ENCODE measurements at regions not wholly inside any gene's neighbourhood (a gene's known extent, or its start where the extent isn't known, plus 50 kb on each side); places are given as distances from the start of the nearest gene placed in this dataset.

DNA sequence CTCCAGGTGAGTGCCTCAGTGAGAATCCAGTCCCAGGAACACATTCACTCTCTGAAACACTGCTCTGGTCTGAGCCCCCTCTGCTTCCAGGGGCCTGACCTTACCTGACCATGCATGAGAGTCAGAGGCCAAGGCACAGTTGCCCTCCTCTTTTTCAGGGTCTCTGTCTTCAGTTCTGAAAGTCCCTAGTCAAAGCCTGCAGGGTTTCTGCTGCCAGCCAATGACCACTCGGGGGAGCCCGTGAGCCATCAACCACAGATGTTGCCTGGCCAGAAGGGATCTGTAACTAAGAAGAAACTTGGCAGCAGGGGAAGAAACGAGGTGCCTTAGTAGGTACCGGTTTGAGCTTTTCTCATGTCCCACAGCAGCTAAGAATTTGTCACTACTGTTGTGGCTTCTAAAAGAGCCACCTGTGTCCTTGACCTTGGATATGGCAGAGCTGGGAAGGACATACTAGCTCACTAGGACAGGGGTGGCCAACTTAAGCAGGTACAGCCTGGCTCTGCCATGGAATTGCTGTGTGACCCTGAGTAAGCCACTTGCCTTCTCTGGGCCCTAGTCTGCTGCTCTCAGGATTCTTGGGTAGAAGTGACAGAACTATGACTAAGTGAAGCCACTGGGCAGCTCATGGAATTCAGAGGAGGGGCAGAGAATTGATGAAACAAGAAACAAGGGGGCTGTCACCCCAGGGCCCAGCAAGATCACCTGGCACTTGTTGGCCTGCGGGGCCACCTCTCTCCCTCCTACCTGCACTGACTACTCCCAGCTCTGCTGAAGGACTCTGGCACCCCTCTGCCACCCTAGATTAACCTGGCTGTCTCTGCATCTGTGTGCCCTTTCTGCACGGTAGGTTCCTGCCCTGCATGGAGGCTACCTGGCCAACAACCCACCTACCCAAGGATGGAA is 83.8 kb upstream of the GPR26 start:
- Histone ChIP-seq H3K4me3 (no peak overlapping the region), H3K27me3 (no peaks in the 10 kb centered on the region), H3K27ac (no peak overlapping the region), H3K9me3 (no peaks in the 10 kb centered on the region), H3K36me3 (no peaks in the 10 kb centered on the region), H3K4me1 (peaks cover 0 to 7% (median 2%) of the 10 kb centered on the region in 4 donors)
- TF ChIP-seq, protein P1, sequence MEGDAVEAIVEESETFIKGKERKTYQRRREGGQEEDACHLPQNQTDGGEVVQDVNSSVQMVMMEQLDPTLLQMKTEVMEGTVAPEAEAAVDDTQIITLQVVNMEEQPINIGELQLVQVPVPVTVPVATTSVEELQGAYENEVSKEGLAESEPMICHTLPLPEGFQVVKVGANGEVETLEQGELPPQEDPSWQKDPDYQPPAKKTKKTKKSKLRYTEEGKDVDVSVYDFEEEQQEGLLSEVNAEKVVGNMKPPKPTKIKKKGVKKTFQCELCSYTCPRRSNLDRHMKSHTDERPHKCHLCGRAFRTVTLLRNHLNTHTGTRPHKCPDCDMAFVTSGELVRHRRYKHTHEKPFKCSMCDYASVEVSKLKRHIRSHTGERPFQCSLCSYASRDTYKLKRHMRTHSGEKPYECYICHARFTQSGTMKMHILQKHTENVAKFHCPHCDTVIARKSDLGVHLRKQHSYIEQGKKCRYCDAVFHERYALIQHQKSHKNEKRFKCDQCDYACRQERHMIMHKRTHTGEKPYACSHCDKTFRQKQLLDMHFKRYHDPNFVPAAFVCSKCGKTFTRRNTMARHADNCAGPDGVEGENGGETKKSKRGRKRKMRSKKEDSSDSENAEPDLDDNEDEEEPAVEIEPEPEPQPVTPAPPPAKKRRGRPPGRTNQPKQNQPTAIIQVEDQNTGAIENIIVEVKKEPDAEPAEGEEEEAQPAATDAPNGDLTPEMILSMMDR (IDR thresholded peaks at IDR 0.05): peak in 5 of 6 experiments; percentile 57 to 69 (median 67)
- TF ChIP-seq EP300 (IDR thresholded peaks at IDR 0.05): no peak
- ATAC-seq (ENCODE audit: low FRiP score in 2 of 2) (peak; percentile 58 to 79), DNase-seq (peak in 1 of 2 donors; percentile 69)
- 29 to 30% methylated on average over 3 to 6 of the region's 6 CpGs for WGBS, 2 donors

DNA sequence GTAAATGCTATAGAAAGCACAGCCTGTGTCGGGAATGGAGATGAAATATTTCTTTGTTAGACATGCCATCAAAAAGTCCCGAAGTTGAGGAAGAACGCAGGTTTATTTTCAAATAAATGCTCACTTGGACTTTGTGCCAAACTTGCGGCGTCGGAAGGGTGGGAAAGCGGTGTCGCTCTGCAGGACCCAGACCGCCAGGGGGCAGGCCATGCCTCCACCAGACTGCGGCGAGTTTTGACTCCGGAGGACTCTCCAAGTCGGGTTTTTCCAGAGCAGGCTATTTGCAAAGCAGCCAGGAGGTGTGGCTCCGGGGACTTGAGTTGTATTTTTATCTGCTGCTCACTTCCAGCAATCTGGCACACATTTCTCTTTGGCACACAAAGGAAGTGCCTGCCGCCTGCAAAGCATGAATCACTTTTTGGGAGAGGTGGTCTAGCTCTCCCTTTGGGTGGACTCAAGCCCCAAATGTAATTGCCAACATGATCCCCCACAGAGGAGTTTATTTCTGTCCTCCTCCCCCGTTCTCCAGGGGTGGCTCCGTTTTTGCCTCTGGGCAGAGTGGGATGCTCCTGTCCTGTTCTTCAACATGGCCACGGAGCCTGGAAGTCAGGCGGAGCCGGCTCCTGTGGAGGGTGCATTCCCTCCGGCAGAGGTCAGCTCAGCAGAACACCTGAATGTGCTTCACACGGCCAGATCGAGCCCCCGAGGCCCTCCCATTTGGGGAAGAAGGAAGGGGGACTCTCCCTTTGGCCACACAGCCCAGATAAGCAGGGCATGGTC is 82.3 kb upstream of the GPR26 start:
- Histone ChIP-seq H3K4me3 (no peak overlapping the region), H3K27me3 (no peaks in the 10 kb centered on the region), H3K4me1 (peaks cover 0 to 7% (median 2%) of the 10 kb centered on the region in 4 donors), H3K36me3 (no peaks in the 10 kb centered on the region), H3K27ac (no peak overlapping the region), H3K9me3 (no peaks in the 10 kb centered on the region)
- 3 to 15% methylated on average over 9 to 23 of the region's 24 CpGs for WGBS, 2 donors
- TF ChIP-seq, protein P1 (IDR thresholded peaks at IDR 0.05): peak; percentile 55 to 80 (median 64)
- no peak for TF ChIP-seq EP300 (IDR thresholded peaks at IDR 0.05)
- ATAC-seq (ENCODE audit: low FRiP score in 2 of 2): peak; percentile 86 to 93
- DNase-seq: peak; percentile 87 to 89

DNA sequence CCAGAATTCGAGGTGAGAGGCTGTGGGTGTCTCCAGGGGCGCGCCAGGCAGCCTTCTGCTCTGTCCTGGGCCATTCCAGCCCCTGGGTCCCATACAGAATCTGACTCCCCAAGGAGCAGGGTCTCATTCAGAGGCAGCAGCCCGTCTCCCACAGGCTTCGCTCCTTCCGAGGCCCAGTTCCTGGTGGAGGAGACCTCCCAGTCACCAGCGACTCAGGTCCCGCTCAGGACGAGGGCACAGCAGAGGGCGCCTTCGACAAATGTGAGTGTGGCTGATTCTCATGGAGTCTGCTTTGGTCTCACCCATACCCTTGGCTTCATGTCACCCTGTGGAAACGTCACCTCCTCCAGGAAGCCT is 81.8 kb upstream of the GPR26 start:
- H3K4me3 ChIP-seq: no peak overlapping the region
- WGBS, 2 donors: 78 to 81% methylated on average over 6 to 12 of the region's 12 CpGs
- no peaks in the 10 kb centered on the region for H3K9me3 ChIP-seq
- H3K36me3 ChIP-seq: no peaks in the 10 kb centered on the region
- no peaks in the 10 kb centered on the region for H3K27me3 ChIP-seq
- H3K4me1 ChIP-seq: peaks cover 0 to 7% (median 2%) of the 10 kb centered on the region in 4 donors
- ATAC-seq (ENCODE audit: low FRiP score in 2 of 2): no peak
- DNase-seq: no peak
- TF ChIP-seq EP300 (IDR thresholded peaks at IDR 0.05) (no peak), POLR2AphosphoS5 (IDR thresholded peaks at IDR 0.05) (no peak), POLR2A (IDR thresholded peaks at IDR 0.05) (no peak)
- TF ChIP-seq, protein P1 (IDR thresholded peaks at IDR 0.05): no peak
- no peak overlapping the region for H3K27ac ChIP-seq

DNA sequence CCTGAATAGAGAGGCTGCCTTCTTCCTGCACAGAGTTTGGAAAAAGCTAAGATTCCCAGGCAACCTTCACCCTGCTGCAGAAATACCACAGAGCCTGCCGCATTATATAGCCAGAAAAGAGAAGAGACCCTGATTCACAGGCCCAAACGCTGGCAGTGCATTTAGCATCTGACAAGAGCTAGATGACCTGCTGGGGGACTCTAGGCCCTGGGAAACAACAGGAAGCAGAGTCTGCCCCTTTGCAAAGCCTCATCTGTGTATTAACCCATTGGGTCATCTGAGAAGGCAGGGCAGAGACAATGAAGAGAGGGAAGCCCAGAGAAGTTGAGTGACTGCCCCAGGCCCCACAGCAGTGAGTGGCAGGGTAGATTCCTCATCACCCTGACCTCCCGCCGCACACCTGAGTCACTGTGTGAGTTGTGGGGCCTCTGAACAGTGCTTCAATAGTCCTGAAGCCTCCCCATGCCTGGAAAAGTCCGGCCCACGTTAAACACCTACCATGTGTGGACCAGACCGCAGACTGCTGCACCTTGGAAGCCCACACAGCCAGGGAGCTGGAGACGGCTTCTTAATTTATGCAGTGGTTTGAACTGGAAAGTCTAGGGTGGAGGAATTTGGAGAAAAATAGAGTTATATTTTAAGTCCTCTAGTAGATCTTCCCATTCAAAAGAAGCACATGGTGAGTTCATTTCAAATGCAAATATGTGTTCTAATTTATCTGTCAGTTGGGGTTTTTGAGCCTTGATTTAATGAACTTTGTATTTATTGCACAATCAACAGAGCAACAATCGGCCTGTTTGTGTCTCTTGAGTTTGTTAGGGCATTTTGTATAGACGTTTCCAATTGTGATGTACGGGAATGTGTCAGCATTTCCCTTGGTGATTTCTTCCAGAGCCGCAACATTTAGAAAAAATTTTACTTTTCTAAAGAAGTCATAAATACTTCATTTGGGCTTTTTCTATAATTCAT is 80.4 kb upstream of the GPR26 start:
- TF ChIP-seq POLR2AphosphoS5 (IDR thresholded peaks at IDR 0.05) (no peak), EP300 (IDR thresholded peaks at IDR 0.05) (no peak), POLR2A (IDR thresholded peaks at IDR 0.05) (no peak)
- TF ChIP-seq, protein P1 (IDR thresholded peaks at IDR 0.05): no peak
- WGBS, 2 donors: 79 to 80% methylated on average over 11 to 12 of the region's 12 CpGs
- Histone ChIP-seq H3K27me3 (no peaks in the 10 kb centered on the region), H3K9me3 (no peaks in the 10 kb centered on the region), H3K27ac (no peak overlapping the region), H3K4me1 (peaks cover 0 to 7% (median 2%) of the 10 kb centered on the region in 4 donors), H3K36me3 (no peaks in the 10 kb centered on the region), H3K4me3 (no peak overlapping the region)
- no peak for DNase-seq
- ATAC-seq (ENCODE audit: low FRiP score in 2 of 2): no peak
